ENCODE measurements at regions not wholly inside any gene's neighbourhood (a gene's known extent, or its start where the extent isn't known, plus 50 kb on each side); places are given as distances from the start of the nearest gene placed in this dataset.

- TF ChIP-seq POLR2AphosphoS5 (IDR thresholded peaks at IDR 0.05; ENCODE audit: low read depth, low read length) (no peak), POLR2A (IDR thresholded peaks at IDR 0.05; ENCODE audit: low read depth, low read length) (no peak), TAF1 (IDR thresholded peaks at IDR 0.05; ENCODE audit: low read depth, low read length) (no peak)
Measured at GRCh38 chr6:1482381-1483166, 93.2 kb downstream of the FOXF2 start.

All from GM12891 (cell line).